Ectodermal cell (in vitro differentiated cells): ENCODE measurements at regions not wholly inside any gene's neighbourhood (a gene's known extent, or its start where the extent isn't known, plus 50 kb on each side); places are given as distances from the start of the nearest gene placed in this dataset.

ENCODE experiments used
- H3K27ac ChIP-seq: 2 replicates; pipeline ENCODE4 v1.7.0; 2013; ENCODE audit warnings: mild to moderate bottlenecking, low read depth, low read length; ENCODE audit not compliant: insufficient read depth, poor library complexity, severe bottlenecking
- H3K27me3 ChIP-seq: 2 replicates; pipeline ENCODE4 v1.7.0; 2013; ENCODE audit warnings: mild to moderate bottlenecking, low read length; ENCODE audit not compliant: insufficient read depth, control insufficient read depth, poor library complexity, severe bottlenecking
- H3K36me3 ChIP-seq: one replicate; pipeline ENCODE4 v1.7.0; 2013; ENCODE audit warnings: low read length; ENCODE audit not compliant: control insufficient read depth, insufficient read depth
- H3K4me1 ChIP-seq: one replicate; pipeline ENCODE4 v1.7.0; 2013; ENCODE audit warnings: low read length; ENCODE audit not compliant: control insufficient read depth, insufficient read depth
- H3K4me3 ChIP-seq: 2 replicates; pipeline ENCODE4 v1.7.0; 2013; ENCODE audit warnings: low read depth, low read length, control low read depth; ENCODE audit not compliant: insufficient read depth
- H3K9me3 ChIP-seq: 2 replicates; pipeline ENCODE4 v1.7.0; 2013; ENCODE audit warnings: mild to moderate bottlenecking, low read length, moderate library complexity; ENCODE audit not compliant: control insufficient read depth
- WGBS, 2 experiments: methylation state at CpG; one replicate each; pipeline ENCODE4 v1.1.7; 2013; ENCODE audit warnings: missing lambda C conversion rate in 2 of 2; 5-methylcytosine and 5-hydroxymethylcytosine counted together

DNA sequence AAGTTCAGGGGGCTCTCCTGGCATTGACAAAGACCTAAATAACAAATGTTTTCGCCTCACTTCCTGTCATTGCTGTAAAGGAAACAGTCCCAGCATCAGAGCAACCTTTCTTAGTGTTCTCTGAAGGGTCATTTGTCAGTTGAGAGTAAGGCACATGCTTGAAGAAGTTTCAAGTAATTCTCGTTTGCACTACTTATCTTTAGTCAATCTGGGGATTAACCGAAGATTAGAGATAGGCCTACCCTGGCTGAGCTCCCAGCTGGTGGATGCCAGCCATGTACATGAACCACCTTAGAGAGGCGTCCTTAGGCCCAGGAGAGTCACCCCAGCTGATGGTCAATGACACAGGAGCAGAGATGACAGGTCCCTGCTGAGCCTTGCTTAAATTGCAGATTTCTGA is 189.9 kb upstream of the PGRMC2 start:
- 88 to 95% methylated on average over 4 of the region's 4 CpGs for WGBS, 2 experiments
- Histone ChIP-seq H3K36me3 (no peaks in the 10 kb centered on the region), H3K27ac (no peak overlapping the region), H3K4me3 (no peak overlapping the region), H3K4me1 (no peaks in the 10 kb centered on the region), H3K27me3 (no peaks in the 10 kb centered on the region), H3K9me3 (no peaks in the 10 kb centered on the region)

DNA sequence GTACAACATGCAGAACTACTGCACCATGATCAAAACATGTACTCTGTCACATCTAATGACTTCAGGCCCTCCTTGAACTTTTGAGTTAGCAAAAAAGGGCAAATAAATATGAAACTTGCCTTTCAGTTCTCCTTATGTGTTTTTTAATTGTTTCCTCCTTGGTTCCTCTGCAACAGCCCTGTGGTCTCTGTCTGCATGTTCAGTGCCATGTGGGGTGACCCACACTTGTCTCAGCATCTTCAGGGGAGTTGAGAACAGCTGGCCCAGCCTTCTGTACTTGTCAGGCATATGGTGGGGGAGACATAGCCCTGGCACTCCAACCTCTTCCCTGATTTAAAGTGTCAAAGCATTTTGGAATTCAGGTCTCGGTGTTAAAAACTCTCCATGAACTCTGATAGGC is 188.0 kb upstream of the PGRMC2 start:
- no peak overlapping the region for H3K4me3 ChIP-seq
- no peaks in the 10 kb centered on the region for H3K36me3 ChIP-seq
- H3K27ac ChIP-seq, result no peak overlapping the region
- WGBS, 2 experiments, result 98 to 100% methylated on average over 1 of the region's 1 CpG
- no peaks in the 10 kb centered on the region for H3K27me3 ChIP-seq
- H3K9me3 ChIP-seq, result no peaks in the 10 kb centered on the region
- H3K4me1 ChIP-seq, result no peaks in the 10 kb centered on the region

DNA sequence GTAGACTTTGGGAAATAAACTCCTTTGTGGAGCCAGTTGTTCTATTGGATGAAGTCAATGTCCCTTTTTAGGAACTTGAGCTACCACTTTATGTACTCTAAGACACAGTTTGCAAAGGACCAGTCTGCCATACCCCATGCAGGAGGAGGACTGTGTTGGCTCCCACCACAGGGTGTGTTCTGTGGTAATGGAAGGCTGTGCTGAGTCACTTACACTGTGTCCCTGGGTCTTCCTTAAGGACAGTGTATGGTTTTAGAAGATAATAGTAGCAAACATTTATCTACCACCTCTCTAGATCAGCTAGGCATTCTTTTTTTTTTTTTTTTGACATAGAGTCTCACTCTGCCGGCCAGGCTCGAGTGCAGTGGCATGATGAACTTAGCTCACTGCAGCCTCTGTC is 184.0 kb upstream of the PGRMC2 start:
- 88 to 93% methylated on average over 2 of the region's 2 CpGs for WGBS, 2 experiments

DNA sequence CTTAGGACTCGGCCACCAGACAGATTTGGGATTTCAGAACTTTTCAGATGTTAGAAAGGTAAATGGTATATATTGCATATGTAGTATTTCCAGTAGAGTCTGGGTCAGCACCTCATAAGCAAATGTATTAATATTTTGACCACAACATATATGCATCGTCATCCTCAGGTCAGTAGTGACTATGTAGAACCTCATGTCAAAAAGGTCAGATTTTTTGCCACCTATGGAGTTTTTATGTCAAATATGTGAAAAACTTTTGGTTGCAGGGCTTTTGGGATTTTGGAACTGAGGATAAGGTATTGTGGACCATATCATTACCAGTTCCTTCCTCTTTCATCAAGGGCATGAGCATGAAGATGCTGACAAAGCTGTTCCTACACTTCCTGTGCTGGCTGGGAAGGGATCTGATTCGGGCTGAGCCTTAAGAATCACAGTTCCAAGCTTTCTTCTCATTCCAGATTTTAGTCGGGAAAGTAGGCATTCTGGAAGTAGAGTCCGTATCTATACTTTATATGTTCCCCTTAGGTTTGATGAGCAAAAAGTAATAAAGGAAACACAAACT is 183.0 kb upstream of the PGRMC2 start:
- Histone ChIP-seq H3K27ac (no peak overlapping the region), H3K9me3 (no peaks in the 10 kb centered on the region), H3K4me1 (no peaks in the 10 kb centered on the region), H3K4me3 (no peak overlapping the region), H3K27me3 (no peaks in the 10 kb centered on the region), H3K36me3 (no peaks in the 10 kb centered on the region)
- 91 to 97% methylated on average over 2 to 5 of the region's 5 CpGs for WGBS, 2 experiments

More for the DNA sequence above, 184.0 kb upstream of the PGRMC2 start:
- Histone ChIP-seq H3K27me3 (no peaks in the 10 kb centered on the region), H3K27ac (no peak overlapping the region), H3K36me3 (no peaks in the 10 kb centered on the region), H3K4me1 (no peaks in the 10 kb centered on the region), H3K9me3 (no peaks in the 10 kb centered on the region), H3K4me3 (no peak overlapping the region)

DNA sequence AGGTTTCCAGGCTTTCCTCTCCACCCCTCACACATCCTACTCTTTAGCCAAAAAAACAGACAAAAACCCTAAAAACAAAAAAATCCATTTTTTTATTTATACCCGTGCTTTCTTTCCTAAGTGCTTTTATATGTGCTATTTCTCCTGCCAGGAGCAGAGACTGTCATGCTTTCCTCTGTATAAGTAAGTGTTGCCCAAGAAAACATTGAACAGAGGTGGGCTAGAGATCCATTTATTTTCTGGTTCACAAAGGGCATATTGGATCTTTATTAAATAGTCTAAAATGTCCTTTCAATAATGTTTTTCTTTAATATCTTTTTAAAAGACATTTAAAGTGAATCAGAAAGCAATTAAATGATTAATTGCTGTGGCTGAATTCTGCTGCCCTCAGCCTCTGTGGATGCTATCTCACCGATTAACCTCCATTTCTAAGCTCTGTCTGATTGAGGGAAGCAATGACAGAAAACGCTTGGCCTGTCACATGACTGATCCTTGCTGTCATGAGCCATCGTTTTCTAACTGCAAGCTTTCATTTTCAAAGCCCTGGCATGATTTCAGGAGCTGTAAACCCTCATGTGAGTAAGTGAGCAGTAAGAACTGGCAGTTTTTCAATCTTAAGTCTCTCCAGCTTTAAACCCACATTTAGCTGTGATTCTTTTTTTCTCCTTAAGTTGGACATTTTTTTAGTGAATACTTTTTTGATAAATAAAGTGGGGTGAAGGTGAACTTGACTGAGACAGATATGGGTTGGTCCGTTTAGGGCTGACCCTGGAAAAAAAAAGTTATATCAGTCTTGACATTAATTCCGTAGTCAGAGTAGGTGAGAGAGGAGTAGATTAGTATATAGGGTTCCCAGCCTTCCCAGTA is 180.7 kb upstream of the PGRMC2 start:
- no peak overlapping the region for H3K27ac ChIP-seq

DNA sequence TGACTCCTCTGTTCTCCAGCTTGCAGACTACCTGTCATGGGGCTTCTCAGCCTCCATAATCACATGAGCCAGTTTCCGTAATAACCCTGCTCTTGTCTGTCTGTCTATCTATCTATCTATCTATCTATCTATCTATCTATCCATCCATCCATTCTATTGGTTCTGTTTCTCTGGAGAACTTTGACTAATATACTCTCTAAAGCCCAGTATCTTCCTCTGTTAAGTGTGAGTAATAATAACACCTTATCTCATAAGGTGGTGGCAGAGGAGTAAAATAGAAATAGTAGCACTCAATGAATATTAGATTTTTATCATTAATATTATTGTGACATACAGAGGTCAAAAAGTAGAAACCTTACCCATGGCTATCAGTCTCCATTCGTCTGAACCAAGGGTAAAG is 177.9 kb upstream of the PGRMC2 start:
- no peaks in the 10 kb centered on the region for H3K9me3 ChIP-seq
- no peak overlapping the region for H3K27ac ChIP-seq
- H3K36me3 ChIP-seq, result no peaks in the 10 kb centered on the region
- H3K4me1 ChIP-seq, result peaks cover 11% of the 10 kb centered on the region
- H3K27me3 ChIP-seq, result no peaks in the 10 kb centered on the region
- H3K4me3 ChIP-seq, result no peak overlapping the region
- WGBS, 2 experiments, result 41 to 48% methylated on average over 2 of the region's 2 CpGs

More for the DNA sequence above, 180.7 kb upstream of the PGRMC2 start:
- no peaks in the 10 kb centered on the region for H3K36me3 ChIP-seq
- 89 to 90% methylated on average over 6 of the region's 6 CpGs for WGBS, 2 experiments
- no peaks in the 10 kb centered on the region for H3K4me1 ChIP-seq
- H3K27me3 ChIP-seq, result no peaks in the 10 kb centered on the region
- no peaks in the 10 kb centered on the region for H3K9me3 ChIP-seq
- no peak overlapping the region for H3K4me3 ChIP-seq

DNA sequence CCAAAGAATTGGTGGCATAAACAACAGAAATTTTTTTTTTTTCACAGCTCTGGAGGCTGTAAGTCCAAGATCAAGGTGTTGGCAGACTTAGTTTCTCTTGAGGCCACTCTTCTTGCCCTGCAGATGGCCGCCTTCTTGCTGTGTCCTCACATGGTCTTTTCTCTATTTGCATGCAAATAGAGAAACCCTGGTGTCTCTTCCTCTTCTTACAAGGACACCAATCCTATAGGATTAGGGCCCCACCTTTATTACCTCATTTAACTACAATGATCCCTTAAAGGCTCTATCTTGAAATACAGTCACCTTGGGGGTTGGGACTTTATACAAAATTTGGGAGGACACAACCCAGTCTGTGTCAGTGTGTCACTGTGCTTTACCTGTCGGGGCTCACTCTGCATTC is 175.4 kb upstream of the PGRMC2 start:
- no peak overlapping the region for H3K27ac ChIP-seq
- peaks cover 11% of the 10 kb centered on the region for H3K4me1 ChIP-seq
- peaks cover 9% of the 10 kb centered on the region for H3K27me3 ChIP-seq
- no peaks in the 10 kb centered on the region for H3K9me3 ChIP-seq
- no peak overlapping the region for H3K4me3 ChIP-seq
- no peaks in the 10 kb centered on the region for H3K36me3 ChIP-seq
- WGBS, 2 experiments, result 87 to 92% methylated on average over 2 of the region's 2 CpGs

DNA sequence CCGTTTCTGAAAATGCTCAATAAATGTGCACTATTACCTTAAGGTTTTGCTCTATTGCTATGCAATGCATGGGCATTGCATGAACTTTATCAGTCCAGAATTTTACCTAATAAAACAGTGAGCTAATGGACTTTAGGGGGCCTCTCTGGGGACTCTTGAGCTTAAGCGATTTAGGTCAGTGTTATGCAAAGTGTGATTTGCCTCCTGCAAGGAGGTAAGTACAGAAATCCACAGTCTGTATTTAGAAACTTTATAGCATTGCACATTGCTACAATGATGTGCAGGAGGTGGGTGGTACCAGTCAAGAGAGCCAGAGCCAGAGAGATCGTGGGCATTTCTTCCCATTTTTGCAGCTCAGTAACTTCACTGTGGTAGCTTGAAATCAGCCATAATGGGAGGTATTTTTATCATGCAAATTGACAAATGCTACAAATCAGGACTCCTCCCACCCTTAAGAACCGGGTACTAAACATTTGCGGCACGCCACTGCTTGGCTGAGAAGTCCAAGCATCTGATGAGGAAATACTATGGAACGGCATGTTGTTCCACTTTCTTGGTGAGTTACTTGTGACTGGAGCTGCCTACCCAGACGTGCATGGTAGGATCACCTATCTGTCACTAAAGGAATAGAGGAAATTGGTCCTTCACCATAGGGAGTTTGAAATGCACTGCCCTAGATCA is 174.6 kb upstream of the PGRMC2 start:
- H3K9me3 ChIP-seq, result no peaks in the 10 kb centered on the region
- H3K27ac ChIP-seq, result no peak overlapping the region
- peaks cover 9% of the 10 kb centered on the region for H3K27me3 ChIP-seq
- no peaks in the 10 kb centered on the region for H3K36me3 ChIP-seq
- H3K4me1 ChIP-seq, result peaks cover 11% of the 10 kb centered on the region
- H3K4me3 ChIP-seq, result no peak overlapping the region
- WGBS, 2 experiments, result 73% methylated on average over 8 of the region's 8 CpGs

DNA sequence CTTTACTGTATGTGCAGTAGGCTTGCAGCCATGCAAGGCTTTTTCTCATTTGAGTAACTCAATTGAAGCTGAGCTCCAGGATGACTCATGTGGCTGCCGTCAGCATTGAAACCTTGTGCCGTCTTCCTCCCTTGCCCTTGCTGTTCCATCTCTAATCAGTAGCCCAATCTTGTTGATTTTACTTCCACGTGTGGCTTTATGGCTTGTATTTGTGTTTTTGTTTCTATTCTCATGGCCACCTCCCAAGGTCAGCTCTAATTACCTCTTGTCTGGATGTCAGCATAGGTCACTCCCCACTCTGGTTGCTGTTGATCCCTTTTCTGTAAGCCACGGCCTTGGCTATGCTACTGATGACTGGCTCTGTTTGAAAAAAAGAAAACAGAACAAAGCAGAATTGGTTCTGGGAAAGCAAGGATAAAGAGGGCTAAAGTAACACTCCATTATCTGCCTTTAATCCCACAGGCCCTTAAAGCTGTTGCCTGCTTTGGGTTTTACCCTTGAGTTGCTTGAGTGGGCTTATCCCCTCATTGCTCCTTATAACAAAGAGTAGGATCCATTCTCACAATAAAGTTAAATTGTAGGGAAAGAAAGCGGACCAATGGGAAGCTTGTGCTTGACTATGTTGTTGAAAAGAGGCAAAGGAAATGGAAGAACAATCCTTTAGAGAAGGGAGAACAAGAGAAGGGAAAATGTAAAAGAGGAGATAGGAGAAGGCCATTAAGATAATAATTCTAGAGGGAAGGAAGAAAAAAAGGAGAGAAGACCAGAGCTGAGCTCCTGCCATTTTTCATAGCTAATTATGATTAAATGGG is 173.9 kb upstream of the PGRMC2 start:
- Histone ChIP-seq H3K4me1 (peaks cover 11% of the 10 kb centered on the region), H3K27ac (no peak overlapping the region), H3K9me3 (no peaks in the 10 kb centered on the region), H3K27me3 (peaks cover 9% of the 10 kb centered on the region), H3K4me3 (no peak overlapping the region), H3K36me3 (no peaks in the 10 kb centered on the region)
- 54 to 74% methylated on average over 4 to 5 of the region's 5 CpGs for WGBS, 2 experiments
